GM12891 (cell line): ENCODE measurements at regions not wholly inside any gene's neighbourhood (a gene's known extent, or its start where the extent isn't known, plus 50 kb on each side); places are given as distances from the start of the nearest gene placed in this dataset.
"Not testable (repeated sequence)": the region's sequence is repeated elsewhere in the genome, so short reads cannot be mapped to it uniquely, and the experiment has no call there.

Experiments
- DNase-seq: peaks from one replicate; pipeline ENCODE4 v3.0.0; 2011; ENCODE audit warnings: low spot score; ENCODE audit not compliant: insufficient read length
- FAIRE-seq: peaks from 2 replicates; lab custom pipeline; 2011; peaks lifted over from hg19 to GRCh38; lab: Jason Lieb, UNC
- PAX5 ChIP-seq: IDR thresholded peaks from 2 replicates; pipeline ENCODE4 v1.6.1; 2011; ENCODE audit warnings: low read length, moderate library complexity, mild to moderate bottlenecking; ENCODE audit not compliant: insufficient read depth, severe bottlenecking
- POLR2A ChIP-seq: IDR thresholded peaks from 2 replicates; pipeline ENCODE4 v1.6.1; 2011; ENCODE audit warnings: low read depth, low read length, control low read depth
- POLR2AphosphoS5 ChIP-seq: IDR thresholded peaks from 2 replicates; pipeline ENCODE4 v1.6.1; 2011; ENCODE audit warnings: low read depth, low read length, control low read depth
- POU2F2 ChIP-seq: IDR thresholded peaks from 2 replicates; pipeline ENCODE4 v1.6.1; 2011; ENCODE audit warnings: low read depth, mild to moderate bottlenecking, control low read depth, low read length, moderate library complexity
- SPI1 ChIP-seq: IDR thresholded peaks from 2 replicates; pipeline ENCODE4 v1.6.1; 2011; ENCODE audit warnings: low read depth, low read length, control low read depth
- TAF1 ChIP-seq: IDR thresholded peaks from 2 replicates; pipeline ENCODE4 v1.6.1; 2011; ENCODE audit warnings: low read depth, low read length, control low read depth

DNA sequence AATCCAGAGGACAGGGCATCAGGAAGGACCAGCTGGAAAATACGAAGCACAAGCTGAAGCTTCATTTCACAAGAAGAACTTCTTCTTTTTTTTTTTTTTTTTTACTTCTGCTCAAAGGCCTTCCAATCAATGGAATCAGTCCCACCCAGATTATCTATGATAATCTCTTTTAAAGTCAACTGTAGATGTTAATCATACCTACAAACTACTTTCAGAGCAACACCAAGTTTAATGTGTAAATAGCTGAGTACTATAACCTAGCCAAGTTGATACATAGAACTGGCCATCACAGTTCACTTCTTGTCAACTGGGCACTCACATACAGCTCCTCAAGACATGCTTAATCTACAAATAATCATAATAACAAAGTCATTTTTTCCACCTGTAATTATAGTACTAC is 1645.9 kb upstream of the CELF4 start:
- FAIRE-seq (no peak), DNase-seq (no peak)
- TF ChIP-seq POU2F2 (no peak), SPI1 (no peak), PAX5 (no peak), POLR2AphosphoS5 (no peak), POLR2A (no peak), TAF1 (no peak)

- no peak for FAIRE-seq
- no peak for DNase-seq
Observed at GRCh38 chr18:39209173-39209572, 1643.6 kb upstream of the CELF4 start.

DNA sequence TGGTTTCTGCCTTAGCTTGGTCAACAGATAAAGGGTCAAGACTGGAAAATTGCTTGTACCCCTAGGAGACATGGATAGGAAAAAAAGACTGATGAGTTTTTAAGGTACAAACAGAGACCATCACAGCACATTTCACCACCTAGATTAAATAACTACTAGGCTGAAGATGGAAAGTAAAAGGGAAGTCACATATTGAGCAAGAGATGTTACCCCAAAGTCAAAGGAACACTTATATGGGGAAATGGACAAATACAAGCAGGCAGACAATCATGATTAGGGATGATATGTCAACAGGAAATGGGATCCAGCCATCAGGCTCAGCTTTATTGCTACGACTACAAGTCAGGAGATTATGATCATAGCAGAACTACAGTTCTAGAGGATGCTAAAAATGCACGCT is 1643.1 kb upstream of the CELF4 start:
- FAIRE-seq (no peak), DNase-seq (no peak)
- TF ChIP-seq POLR2AphosphoS5 (no peak), POLR2A (no peak), SPI1 (no peak), TAF1 (no peak), PAX5 (no peak), POU2F2 (no peak)

More at GRCh38 chr18:39209173-39209572, 1643.6 kb upstream of the CELF4 start:
- TF ChIP-seq PAX5: no peak

DNA sequence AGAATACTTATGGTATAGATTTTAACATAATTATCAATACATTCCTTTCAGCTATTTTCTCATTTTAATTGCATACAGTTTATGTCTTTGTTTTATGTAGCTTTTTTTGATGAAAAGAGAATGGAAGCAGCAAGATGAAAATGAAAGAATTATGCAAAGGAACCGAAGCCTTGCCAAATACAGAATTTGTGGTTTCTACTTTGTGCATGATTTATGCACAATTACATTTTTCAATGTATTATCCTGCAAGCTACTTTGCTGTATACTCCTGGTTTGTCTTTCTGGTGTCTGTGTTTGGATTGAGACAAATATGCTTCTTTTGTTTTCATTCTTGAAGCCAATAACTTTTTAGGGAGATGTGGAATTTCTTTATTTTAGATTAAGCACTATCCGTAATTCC is 1642.6 kb upstream of the CELF4 start:
- FAIRE-seq: no peak

GRCh38 chr18:39206398-39207103 is 1641.0 kb upstream of the CELF4 start:
- FAIRE-seq, DNase-seq: not testable (repeated sequence)

More for the DNA sequence above, 1642.6 kb upstream of the CELF4 start:
- DNase-seq: no peak
- TF ChIP-seq POU2F2 (no peak), POLR2AphosphoS5 (no peak), SPI1 (no peak), POLR2A (no peak), PAX5 (no peak), TAF1 (no peak)

DNA sequence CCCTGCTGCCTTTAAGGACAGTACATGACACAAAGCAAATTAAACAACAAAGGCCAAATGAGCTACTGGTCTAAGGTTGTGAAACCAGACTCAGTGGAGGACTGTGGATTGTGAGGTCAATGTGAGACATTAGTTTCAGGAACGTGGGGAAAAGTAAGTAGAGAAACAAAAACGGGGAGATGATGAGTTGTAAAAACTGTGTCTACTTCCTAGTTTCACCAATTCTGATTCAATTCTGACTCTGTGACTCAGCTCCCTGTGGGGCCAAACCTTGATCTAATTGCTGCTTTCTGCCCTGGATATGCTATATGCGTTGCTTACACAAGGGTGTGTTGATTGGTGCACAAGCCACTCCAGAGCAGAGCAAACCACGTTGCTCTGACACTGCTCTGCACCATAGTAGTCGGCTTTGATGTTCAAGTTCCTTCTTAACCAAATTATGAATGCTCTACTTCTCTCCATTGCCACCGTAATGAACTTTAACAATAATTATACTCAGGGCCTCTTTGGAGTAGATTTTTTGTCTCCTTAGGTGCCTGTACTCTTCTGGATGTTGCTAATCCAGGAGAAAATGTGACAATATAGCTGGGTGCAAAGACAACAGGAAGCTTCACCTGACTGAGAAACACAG is 1640.1 kb upstream of the CELF4 start:
- DNase-seq: no peak
- no peak for FAIRE-seq
- TF ChIP-seq TAF1 (no peak), PAX5 (no peak), POU2F2 (no peak), SPI1 (no peak), POLR2A (no peak), POLR2AphosphoS5 (no peak)

- no peak for FAIRE-seq
- no peak for DNase-seq
- no peak for TF ChIP-seq POU2F2
- TF ChIP-seq TAF1: no peak
- TF ChIP-seq POLR2A: no peak
- no peak for TF ChIP-seq SPI1
- no peak for TF ChIP-seq PAX5
- TF ChIP-seq POLR2AphosphoS5: no peak
Observed at GRCh38 chr18:39200153-39200552, 1634.6 kb upstream of the CELF4 start.

DNA sequence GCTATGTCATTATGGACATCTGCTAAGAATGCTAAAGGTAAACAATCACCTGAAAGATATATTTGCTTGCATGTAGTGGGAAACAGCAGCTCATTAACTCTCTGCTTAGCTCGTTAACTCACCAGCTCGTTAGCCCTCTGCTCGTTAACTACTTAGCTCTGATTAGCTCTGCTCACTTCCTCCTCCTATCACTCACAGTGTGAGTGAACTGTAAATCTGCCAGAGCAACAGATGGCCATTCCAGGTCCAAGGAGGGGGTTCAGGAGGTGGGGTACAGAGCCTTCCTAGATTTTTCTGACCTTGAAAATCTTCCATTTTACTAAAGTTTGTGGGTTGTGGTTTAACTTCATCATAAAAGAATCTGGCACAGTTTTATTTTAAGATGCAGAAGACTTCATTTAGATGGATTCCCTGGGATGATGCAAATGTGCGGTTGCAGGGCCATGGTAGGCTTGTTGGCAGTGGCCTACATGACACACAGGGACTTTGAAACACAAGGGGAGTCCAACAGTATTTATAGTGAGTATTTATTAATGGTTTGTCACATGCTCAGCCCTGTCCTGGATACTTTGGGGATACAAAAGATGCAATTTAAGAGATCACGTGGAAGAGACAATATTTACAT is 1633.7 kb upstream of the CELF4 start:
- no peak for DNase-seq
- no peak for FAIRE-seq
- no peak for TF ChIP-seq POLR2AphosphoS5
- TF ChIP-seq SPI1: no peak
- TF ChIP-seq POLR2A: no peak
- TF ChIP-seq POU2F2: no peak
- no peak for TF ChIP-seq PAX5
- no peak for TF ChIP-seq TAF1

DNA sequence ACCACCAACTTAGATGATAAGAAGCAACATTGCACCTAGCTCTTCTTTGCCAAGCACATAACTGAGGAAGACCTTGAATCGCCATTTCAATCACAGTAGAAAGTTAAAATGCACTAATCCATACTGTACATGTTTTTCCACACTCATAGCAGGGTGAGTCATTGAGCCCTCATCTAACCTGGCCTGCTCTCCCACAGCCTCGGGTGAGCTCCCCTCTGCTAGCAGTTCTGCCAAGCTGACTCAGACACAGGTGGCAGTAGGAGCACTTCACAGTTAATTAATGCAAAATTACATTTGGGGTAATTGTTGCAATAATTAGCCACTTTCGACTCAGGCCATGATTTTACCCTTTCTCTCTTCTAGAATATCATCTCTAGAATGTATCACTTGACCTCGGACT is 1632.8 kb upstream of the CELF4 start:
- DNase-seq (no peak), FAIRE-seq (no peak)
- TF ChIP-seq TAF1 (no peak), POU2F2 (no peak), SPI1 (no peak), PAX5 (no peak), POLR2AphosphoS5 (no peak), POLR2A (no peak)

DNA sequence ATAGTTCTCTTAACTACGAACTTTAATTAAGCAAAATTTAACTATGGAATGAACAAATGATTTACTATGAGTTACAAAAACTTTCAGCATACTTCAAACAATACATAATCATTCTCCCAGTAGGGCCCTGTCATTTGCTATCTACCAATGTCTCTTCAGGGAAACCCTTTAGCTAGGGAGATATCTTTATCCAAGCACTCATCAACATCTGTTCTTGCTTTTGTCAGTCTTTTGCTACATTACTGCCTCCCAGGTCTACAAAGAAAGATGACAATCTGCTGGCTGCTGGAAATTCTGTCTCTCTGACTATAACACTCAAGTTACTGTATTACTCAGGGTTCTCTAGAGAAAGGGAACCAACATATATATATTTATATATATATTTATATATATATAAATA is 1626.3 kb upstream of the CELF4 start:
- FAIRE-seq (no peak), DNase-seq (no peak)
- no peak for TF ChIP-seq POLR2AphosphoS5
- no peak for TF ChIP-seq PAX5
- no peak for TF ChIP-seq TAF1
- no peak for TF ChIP-seq POU2F2
- TF ChIP-seq POLR2A: no peak
- TF ChIP-seq SPI1: no peak
